ENCODE measurements at regions not wholly inside any gene's neighbourhood (a gene's known extent, or its start where the extent isn't known, plus 50 kb on each side); places are given as distances from the start of the nearest gene placed in this dataset.

- TF ChIP-seq CTCF (conservative IDR thresholded peaks at IDR 0.05; ENCODE audit: low read length) (no peak), EZH2phosphoT487 (IDR thresholded peaks at IDR 0.05; ENCODE audit: borderline replicate concordance) (no peak)
Observed at GRCh38 chr11:8765294-8765693, 82.7 kb downstream of the RPL27A start.
